Omental fat pad (tissue), 3 donors: ENCODE measurements at regions not wholly inside any gene's neighbourhood (a gene's known extent, or its start where the extent isn't known, plus 50 kb on each side); places are given as distances from the start of the nearest gene placed in this dataset.

Experiments
- ATAC-seq: fragments of 150-250 bp; one replicate; pipeline ENCODE4 v1.9.1; 2016; ENCODE audit warnings: mild to moderate bottlenecking, moderate library complexity; ENCODE audit not compliant: low FRiP score
- DNase-seq: peaks from one replicate; pipeline ENCODE4 v3.0.0-alpha.2; 2019; ENCODE audit warnings: low spot score
- TF ChIP-seq, protein P1 (sequence below), 3 donors: fragments of 450-650 bp; IDR thresholded peaks; one replicate each; pipeline ENCODE4 v1.5.1; 2016 to 2017; ENCODE audit warnings: antibody characterized with exemption in 3 of 3, mild to moderate bottlenecking in 3 of 3, moderate library complexity in 2 of 3

GRCh38 chr3:106030627-106030963 lies 161.8 kb upstream of the CBLB start:
- no peak for DNase-seq
- ATAC-seq = peak; percentile 48
- TF ChIP-seq, protein P1, sequence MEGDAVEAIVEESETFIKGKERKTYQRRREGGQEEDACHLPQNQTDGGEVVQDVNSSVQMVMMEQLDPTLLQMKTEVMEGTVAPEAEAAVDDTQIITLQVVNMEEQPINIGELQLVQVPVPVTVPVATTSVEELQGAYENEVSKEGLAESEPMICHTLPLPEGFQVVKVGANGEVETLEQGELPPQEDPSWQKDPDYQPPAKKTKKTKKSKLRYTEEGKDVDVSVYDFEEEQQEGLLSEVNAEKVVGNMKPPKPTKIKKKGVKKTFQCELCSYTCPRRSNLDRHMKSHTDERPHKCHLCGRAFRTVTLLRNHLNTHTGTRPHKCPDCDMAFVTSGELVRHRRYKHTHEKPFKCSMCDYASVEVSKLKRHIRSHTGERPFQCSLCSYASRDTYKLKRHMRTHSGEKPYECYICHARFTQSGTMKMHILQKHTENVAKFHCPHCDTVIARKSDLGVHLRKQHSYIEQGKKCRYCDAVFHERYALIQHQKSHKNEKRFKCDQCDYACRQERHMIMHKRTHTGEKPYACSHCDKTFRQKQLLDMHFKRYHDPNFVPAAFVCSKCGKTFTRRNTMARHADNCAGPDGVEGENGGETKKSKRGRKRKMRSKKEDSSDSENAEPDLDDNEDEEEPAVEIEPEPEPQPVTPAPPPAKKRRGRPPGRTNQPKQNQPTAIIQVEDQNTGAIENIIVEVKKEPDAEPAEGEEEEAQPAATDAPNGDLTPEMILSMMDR (IDR thresholded peaks at IDR 0.05) = no peak

DNA sequence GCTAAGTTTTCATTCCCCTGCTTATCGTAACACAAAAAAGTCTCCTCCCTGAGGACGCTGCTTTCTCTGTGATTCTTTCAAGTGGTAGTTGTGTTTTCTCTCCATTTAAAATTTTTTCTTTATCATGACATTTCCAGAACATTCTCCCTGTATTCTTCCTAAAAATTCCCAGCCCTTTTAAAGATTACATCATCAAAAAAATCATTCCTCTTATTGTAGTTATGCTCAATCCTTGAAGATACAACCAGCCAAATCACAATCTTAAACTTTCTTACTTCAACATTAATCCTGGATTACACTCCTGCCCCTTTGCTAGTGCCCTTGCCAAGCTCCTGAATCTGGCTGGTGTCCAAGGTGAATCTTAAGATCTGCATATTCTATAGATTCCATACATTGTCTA lies 163.7 kb upstream of the CBLB start:
- ATAC-seq = no peak
- TF ChIP-seq, protein P1 (IDR thresholded peaks at IDR 0.05) = no peak
- no peak for DNase-seq

DNA sequence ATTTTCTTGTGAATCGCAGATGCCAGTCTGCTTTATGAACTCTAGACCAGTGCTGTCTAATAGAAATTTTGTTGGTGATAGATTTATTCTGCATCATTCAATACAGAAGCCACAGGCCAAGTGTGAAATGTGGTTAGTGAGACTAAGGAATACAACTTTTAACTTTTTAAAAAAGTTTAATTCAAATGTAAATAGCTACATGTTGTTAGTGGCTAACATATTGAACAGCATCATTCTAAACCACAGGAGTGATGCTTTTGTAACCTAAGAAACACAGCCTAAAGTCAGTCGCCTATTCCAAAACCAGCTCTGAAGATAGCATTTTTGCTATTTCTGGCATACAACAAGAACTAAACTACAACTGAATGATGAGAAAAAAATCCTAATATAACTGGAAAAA lies 164.8 kb upstream of the CBLB start:
- no peak for DNase-seq
- no peak for ATAC-seq
- TF ChIP-seq, protein P1 (IDR thresholded peaks at IDR 0.05) = no peak

DNA sequence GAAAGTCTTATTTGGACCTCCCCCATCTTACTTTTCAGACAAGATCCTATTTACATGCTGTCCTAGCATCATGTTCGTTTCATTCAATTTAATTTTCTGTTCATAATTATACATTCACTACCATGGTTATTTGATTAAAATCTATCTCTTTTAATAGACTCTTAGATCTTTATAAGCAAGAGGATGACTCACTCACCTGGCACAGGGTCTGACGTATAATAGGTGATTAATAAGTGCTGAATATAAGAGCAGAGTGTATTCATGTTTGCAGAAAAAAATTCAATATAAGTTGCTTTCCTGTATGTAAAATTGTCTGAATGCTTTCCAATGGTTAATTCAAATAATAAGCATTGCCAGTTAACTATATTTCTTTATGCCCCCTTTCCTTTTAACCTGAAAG lies 165.5 kb upstream of the CBLB start:
- DNase-seq = no peak
- no peak for ATAC-seq
- TF ChIP-seq, protein P1 (IDR thresholded peaks at IDR 0.05) = no peak

DNA sequence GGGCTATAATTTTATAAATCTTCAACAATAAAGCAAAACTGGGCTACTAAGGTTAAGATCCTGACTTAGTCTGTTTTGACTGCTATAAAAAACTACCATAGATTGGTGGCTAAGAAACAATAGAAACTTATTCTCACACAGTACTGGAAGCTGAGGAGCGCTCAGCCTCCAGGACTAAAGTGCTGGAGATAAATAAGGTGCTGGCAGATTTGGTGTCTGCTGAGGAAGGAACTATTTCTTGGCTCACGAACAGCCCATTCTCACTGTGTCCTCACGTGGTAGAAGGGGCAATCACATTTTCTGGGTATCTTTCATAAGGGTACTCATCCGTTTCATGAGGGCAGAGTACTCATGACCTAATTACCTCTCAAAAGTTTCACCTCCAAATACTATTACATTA lies 166.8 kb upstream of the CBLB start:
- TF ChIP-seq, protein P1 (IDR thresholded peaks at IDR 0.05) = no peak
- ATAC-seq (no peak), DNase-seq (no peak)

DNA sequence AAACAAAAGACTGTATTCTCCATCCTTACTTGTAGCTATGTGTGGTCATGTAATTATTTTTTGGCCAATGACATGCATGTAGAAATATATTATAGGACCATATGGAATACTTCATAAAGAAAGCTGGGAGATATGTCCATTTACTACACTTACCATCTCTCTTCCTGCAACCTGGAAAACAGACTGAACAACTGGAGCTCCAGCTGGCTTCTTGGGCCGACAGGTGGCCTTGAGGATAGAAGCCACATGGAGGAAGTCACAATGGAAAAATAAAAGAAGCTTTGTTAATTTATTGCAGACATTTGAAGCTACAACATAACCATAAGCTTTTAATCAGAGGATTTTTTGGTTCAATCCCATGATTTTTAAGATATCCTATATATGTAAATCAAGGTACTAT lies 167.9 kb upstream of the CBLB start:
- no peak for ATAC-seq
- DNase-seq = no peak
- TF ChIP-seq, protein P1 (IDR thresholded peaks at IDR 0.05) = no peak

GRCh38 chr3:106047221-106047620 lies 178.4 kb upstream of the CBLB start:
- no peak for ATAC-seq
- TF ChIP-seq, protein P1 (IDR thresholded peaks at IDR 0.05) = no peak
- no peak for DNase-seq
